ENCODE measurements at regions not wholly inside any gene's neighbourhood (a gene's known extent, or its start where the extent isn't known, plus 50 kb on each side); places are given as distances from the start of the nearest gene placed in this dataset.
A peak's percentile ranks its signal among the peaks of the same experiment; 100 is the strongest.

DNA sequence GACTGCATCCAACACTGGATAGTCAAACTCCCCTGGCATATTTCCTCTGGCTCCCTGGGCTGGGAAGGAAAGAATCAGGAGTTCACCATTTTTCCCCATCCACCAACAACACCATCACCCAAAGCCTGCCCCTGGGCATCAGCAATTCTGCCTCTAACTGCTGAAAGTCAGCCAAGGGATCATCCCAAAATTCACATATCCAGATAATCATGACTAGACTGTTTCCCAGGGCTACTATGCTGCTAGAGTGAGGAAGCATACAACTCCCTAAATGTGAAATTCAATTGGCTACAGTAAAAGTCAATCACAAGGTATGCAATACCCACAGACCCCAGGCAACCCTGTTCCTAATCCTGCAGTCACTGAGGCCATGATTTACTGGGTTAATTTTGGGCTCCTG, 230.6 kb downstream of the C16orf95 start:
- Mint-ChIP-seq H3K27me3 (ENCODE audit: insufficient read depth) (peaks cover 39% of the 10 kb centered on the region), H3K4me1 (peaks cover 27% of the 10 kb centered on the region), H3K9me3 (peaks cover 30% of the 10 kb centered on the region), H3K36me3 (ENCODE audit: low read depth) (peaks cover 7% of the 10 kb centered on the region), H3K27ac (no peak overlapping the region), H3K4me3 (no peak overlapping the region)
- Histone ChIP-seq H3K9ac (ENCODE audit: extremely low read depth, low read length, poor library complexity, severe bottlenecking) (no peak overlapping the region), H3K4me3 (ENCODE audit: low read length) (no peak overlapping the region), H3K36me3 (ENCODE audit: control insufficient read depth, insufficient read depth, low read length) (no peaks in the 10 kb centered on the region), H3K27ac (ENCODE audit: low read depth, low read length) (no peak overlapping the region), H3K4me1 (ENCODE audit: control insufficient read depth, insufficient read depth, low read length) (peaks cover 5% of the 10 kb centered on the region), H3K9me3 (ENCODE audit: control insufficient read depth, low read length) (peaks cover 18% of the 10 kb centered on the region), H3K27me3 (ENCODE audit: control insufficient read depth, insufficient read depth, low read length, poor library complexity, severe bottlenecking) (peaks cover 20% of the 10 kb centered on the region)
- DNase-seq = no peak
- TF ChIP-seq, protein P1, sequence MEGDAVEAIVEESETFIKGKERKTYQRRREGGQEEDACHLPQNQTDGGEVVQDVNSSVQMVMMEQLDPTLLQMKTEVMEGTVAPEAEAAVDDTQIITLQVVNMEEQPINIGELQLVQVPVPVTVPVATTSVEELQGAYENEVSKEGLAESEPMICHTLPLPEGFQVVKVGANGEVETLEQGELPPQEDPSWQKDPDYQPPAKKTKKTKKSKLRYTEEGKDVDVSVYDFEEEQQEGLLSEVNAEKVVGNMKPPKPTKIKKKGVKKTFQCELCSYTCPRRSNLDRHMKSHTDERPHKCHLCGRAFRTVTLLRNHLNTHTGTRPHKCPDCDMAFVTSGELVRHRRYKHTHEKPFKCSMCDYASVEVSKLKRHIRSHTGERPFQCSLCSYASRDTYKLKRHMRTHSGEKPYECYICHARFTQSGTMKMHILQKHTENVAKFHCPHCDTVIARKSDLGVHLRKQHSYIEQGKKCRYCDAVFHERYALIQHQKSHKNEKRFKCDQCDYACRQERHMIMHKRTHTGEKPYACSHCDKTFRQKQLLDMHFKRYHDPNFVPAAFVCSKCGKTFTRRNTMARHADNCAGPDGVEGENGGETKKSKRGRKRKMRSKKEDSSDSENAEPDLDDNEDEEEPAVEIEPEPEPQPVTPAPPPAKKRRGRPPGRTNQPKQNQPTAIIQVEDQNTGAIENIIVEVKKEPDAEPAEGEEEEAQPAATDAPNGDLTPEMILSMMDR (conservative IDR thresholded peaks at IDR 0.05) = no peak

DNA sequence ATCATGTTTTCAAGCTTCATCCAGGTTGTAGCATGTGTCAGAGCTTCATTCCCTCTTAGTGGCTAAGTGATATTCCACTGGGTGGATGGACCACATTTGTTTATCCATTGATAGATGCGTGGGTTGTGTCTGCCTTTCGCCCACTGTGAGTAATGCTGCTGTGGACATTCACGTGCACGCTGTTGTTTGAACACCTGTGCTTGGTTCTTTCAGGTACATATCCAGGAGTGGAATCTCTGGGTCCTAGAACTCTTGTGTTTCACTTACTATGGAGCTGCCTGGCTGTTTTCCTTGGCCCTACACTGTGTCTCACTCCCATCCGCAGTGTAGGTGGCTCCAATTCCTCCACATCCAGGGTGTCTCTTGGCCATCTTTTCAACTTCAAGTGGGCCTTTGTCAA, 224.2 kb downstream of the C16orf95 start:
- Mint-ChIP-seq H3K9me3 (peaks cover 5% of the 10 kb centered on the region), H3K27me3 (ENCODE audit: insufficient read depth) (peaks cover 25% of the 10 kb centered on the region), H3K4me3 (no peak overlapping the region), H3K27ac (no peak overlapping the region), H3K36me3 (ENCODE audit: low read depth) (no peaks in the 10 kb centered on the region), H3K4me1 (peaks cover 46% of the 10 kb centered on the region)
- Histone ChIP-seq H3K9me3 (ENCODE audit: control insufficient read depth, low read length) (no peaks in the 10 kb centered on the region), H3K4me3 (ENCODE audit: low read length) (no peak overlapping the region), H3K36me3 (ENCODE audit: control insufficient read depth, insufficient read depth, low read length) (no peaks in the 10 kb centered on the region), H3K27ac (ENCODE audit: low read depth, low read length) (no peak overlapping the region), H3K9ac (ENCODE audit: extremely low read depth, low read length, poor library complexity, severe bottlenecking) (no peak overlapping the region), H3K4me1 (ENCODE audit: control insufficient read depth, insufficient read depth, low read length) (peaks cover 23% of the 10 kb centered on the region), H3K27me3 (ENCODE audit: control insufficient read depth, insufficient read depth, low read length, poor library complexity, severe bottlenecking) (peaks cover 10% of the 10 kb centered on the region)
- TF ChIP-seq, protein P1 (conservative IDR thresholded peaks at IDR 0.05) = no peak
- no peak for DNase-seq
- WGBS, 2 experiments (ENCODE audit: insufficient coverage in 1 of 2, insufficient read length in 1 of 2) = 96 to 98% methylated on average over 4 to 5 of the region's 5 CpGs

DNA sequence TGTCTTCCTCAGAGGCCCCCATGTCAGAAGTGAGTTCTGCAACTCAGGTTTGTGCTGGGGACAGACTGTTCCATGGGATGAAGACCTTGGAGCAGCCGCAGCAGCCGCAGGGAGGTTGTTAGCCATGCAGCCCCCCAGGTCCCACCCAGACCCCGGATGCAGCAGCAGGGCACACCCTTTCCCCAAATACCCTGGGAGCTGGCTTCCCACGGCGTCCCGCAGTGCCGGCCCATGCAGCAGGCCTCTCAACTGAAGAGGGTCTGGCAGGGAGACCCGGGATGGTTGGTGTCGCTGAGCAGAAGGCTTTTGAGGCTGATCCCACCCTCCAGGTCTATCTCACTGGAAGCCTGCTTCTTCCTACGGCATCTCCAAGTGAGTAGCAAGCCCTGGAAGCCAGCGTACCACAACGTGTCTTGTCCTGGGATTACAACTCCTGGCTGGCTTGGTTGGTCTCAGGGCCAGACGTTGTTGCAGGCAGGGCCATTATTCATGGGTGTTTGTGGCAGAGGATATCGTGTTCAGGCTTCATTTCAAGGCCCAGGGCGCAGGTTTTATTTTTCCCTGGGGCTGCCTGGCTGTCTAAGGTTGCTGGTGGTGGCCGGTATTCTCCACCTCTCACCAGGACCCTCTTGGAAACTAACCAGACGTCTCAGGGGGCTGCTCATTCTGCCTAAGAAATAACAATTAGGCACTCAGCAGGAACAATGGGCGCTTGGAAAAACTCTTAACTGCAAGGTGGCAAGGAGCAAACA, 223.2 kb downstream of the C16orf95 start:
- Mint-ChIP-seq H3K4me3 (no peak overlapping the region), H3K27me3 (ENCODE audit: insufficient read depth) (peaks cover 24% of the 10 kb centered on the region), H3K4me1 (peaks cover 44% of the 10 kb centered on the region), H3K36me3 (ENCODE audit: low read depth) (no peaks in the 10 kb centered on the region), H3K27ac (peak overlapping the region; percentile 40), H3K9me3 (peaks cover 5% of the 10 kb centered on the region)
- peaks cover 21% of the 10 kb centered on the region for H3K4me1 ChIP-seq (ENCODE audit: control insufficient read depth, insufficient read depth, low read length)
- H3K9ac ChIP-seq (ENCODE audit: extremely low read depth, low read length, poor library complexity, severe bottlenecking) = no peak overlapping the region
- TF ChIP-seq, protein P1 (conservative IDR thresholded peaks at IDR 0.05) = no peak
- H3K9me3 ChIP-seq (ENCODE audit: control insufficient read depth, low read length) = no peaks in the 10 kb centered on the region
- H3K36me3 ChIP-seq (ENCODE audit: control insufficient read depth, insufficient read depth, low read length) = no peaks in the 10 kb centered on the region
- peaks cover 10% of the 10 kb centered on the region for H3K27me3 ChIP-seq (ENCODE audit: control insufficient read depth, insufficient read depth, low read length, poor library complexity, severe bottlenecking)
- WGBS, 2 experiments (ENCODE audit: insufficient coverage in 1 of 2, insufficient read length in 1 of 2) = 77% methylated on average over 8 to 18 of the region's 18 CpGs
- H3K27ac ChIP-seq (ENCODE audit: low read depth, low read length) = no peak overlapping the region
- DNase-seq = no peak
- no peak overlapping the region for H3K4me3 ChIP-seq (ENCODE audit: low read length)

Measured in endodermal cell (in vitro differentiated cells).